OCI-LY7 (cell line): ENCODE measurements at regions not wholly inside any gene's neighbourhood (a gene's known extent, or its start where the extent isn't known, plus 50 kb on each side); places are given as distances from the start of the nearest gene placed in this dataset.

Experiments used
- CTCF ChIP-seq: fragments of 200-600 bp; sonication (generic); conservative IDR thresholded peaks from 2 replicates; pipeline ENCODE4 v1.5.1; 2014; ENCODE audit warnings: mild to moderate bottlenecking, antibody characterized with exemption, low read length, moderate library complexity, mixed read lengths
- EZH2phosphoT487 ChIP-seq: fragments of 200-600 bp; sonication (generic); IDR thresholded peaks from 2 replicates; pipeline ENCODE4 v1.6.1; 2018; ENCODE audit warnings: low read depth, borderline replicate concordance, mild to moderate bottlenecking, mixed run types, antibody characterized with exemption, low read length, moderate library complexity, mixed read lengths

GRCh38 chr1:14339288-14339687 is 259.2 kb upstream of the KAZN start:
- no peak for TF ChIP-seq EZH2phosphoT487
- TF ChIP-seq CTCF: no peak
